ENCODE measurements at regions not wholly inside any gene's neighbourhood (a gene's known extent, or its start where the extent isn't known, plus 50 kb on each side); places are given as distances from the start of the nearest gene placed in this dataset.

GRCh38 chr3:67724434-67724833 is 70.0 kb upstream of the SUCLG2 start:
- no peak for TF ChIP-seq EZH2phosphoT487 (IDR thresholded peaks at IDR 0.05; ENCODE audit: borderline replicate concordance, low read length)
- TF ChIP-seq CTCF (IDR thresholded peaks at IDR 0.05; ENCODE audit: low read depth, low read length, poor library complexity, severe bottlenecking), result no peak
